NCI-H748 treated with DMSO at 0.1 percent for 48 hours (cell line): ENCODE measurements at regions not wholly inside any gene's neighbourhood (a gene's known extent, or its start where the extent isn't known, plus 50 kb on each side); places are given as distances from the start of the nearest gene placed in this dataset.

ENCODE experiments used
- DNase-seq: peaks from one replicate; lab custom pipeline; 2025; lab: John Stamatoyannopoulos, UW

DNA sequence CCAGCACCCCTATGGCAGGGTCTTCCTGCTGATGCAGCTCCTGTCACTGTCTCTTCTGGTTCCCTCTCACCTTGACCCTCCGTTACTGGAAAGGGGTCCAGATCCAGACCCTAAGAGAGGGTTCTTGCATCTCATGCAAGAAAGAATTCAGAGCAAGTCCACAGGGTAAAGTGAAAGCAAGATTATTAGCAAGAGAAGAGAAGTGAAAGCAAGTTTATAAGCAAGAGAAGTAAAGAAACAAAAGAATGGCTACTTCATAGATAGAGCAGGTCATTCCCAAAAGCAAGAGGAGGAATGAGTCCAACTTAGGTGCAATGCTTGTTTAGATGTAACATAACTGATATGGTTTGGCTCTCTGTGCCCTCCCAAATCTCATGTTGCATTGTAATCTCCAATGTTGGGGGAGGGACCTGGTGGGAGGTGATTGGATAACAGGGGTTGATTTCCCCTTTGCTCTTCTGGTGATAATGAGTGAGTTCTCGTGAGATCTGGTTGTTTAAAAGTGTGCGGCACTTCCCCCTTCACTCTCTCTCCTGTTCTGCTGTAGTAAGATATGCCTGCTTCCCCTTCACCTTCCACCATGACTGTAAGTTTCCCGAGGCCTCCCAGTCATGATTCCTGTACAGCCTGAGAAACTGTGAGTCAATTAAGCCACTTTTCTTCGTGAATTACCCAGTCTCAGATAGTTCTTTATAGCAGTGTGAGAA lies 183.3 kb downstream of the MED10 start:
- DNase-seq, result no peak

DNA sequence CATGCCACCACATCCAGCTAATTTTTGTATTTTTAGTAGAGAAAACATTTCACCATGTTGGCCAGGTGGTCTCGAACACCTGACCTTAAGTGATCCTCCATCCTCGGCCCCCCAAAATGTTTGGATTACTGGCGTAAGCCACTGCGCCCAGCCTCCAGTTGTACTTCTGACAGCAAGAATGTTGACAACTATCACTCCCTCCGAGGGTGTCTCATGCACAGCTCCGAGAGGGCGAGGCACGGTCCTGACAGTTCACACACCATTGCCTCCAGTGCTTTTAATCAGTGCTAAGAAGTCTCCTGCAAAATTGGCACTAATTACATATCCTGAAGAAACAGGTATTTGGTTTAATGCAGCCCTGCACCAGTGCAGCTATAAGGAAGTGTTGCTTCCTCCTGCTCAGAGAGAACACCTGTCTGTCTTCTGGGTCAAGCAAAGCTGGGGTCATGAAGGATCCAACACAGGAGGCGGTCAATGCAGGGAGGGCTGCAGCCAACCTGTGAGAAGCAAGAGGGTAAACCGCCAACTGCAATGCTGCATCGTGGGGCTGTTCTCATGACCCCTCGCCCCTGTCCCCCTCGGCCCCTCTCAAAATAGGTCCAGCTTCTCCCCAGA lies 184.0 kb downstream of the MED10 start:
- no peak for DNase-seq

DNA sequence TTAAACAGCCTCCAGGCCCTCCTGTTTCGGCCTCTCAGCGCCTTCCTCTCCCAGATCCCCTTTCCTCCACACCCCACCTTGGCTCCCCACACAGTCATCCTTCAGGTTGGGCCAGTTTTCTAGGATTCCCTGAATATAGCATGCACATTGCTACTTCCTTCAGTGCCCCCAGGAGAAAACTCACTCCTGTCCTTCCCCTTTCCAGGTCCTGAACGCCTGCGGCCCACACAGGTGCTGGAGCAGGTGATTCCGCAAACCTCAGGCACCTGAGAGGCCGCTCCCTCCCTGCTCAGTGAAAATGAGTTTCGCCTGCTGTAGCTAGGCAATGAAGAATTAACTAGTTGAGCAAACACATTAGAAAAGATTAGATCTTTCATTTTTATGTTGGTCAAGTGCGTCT lies 185.0 kb downstream of the MED10 start:
- peak; percentile 74 for DNase-seq

DNA sequence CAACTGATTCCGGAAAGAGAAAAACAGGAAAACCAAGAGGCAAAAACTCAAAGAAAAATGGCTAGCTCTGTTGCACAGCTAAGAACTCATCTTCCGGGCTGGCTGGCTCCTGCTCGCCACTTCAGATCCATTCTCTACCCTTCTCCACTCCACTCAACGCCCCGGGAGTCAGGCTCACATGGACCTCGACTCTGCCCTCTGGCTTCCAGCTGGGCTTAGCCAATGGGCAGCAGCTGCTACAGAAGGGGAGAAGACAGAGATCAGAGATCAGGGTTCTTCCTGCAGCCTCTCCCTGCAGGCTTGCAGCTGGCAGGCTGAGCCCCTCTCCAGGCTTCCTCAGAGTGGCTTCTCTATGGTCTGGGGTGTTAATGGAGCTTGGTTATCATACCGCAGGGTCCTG lies 187.5 kb downstream of the MED10 start:
- DNase-seq, result no peak

DNA sequence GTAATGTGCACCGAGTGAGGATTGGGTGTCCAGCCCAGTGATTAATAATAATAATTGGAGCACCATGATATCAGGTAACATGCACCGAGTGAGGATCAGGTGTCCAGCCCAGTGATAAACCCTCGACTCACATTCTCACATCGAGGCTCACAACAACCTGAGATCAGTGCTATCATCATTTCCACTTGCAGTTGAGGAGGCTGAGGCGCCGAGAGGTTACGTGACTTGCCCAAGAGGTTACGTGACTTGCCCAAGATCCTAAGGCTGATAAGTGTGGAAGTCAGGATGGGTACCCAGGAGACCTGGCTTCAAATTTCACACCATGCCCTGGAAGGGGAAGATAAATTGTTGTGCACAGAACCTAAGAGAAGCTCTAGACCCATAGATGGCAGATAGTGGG lies 189.4 kb downstream of the MED10 start:
- DNase-seq, result no peak

DNA sequence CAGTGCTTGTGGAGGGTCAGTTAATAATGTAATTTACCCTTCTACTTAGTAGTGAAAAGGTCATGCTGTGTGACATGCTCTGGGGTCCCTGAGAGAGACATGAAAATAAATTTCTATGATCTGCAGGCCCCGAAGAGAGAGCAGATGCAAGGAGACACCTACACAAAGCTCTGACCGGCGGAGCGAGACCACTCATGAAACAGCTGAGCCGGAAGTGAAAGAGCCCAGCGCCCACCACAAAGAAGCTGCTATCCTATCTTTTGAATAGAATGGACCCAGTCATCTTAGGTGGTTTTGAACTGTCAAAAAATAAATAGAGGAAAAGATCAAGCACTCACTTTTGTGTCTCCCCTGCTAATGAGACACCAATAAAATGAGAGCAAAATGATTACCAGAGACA lies 190.0 kb downstream of the MED10 start:
- DNase-seq, result no peak

DNA sequence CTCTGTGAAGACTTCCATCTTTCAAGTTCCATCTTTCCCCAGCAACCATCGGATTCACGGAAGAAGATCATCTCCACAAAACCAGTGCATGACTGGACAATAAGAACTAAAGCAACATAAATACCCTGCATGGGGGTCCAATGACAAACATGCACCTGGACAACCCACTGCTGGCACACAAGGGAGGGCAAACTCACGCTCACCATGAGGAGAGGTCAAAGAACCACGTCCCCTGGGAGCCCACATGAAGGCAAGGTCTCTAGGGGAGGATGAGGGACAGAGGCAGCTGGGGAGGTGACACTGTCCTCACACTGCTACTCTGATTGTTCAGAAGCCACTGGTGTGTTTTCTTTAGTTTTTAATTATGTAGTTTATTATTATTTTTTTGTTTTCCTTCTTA lies 190.8 kb downstream of the MED10 start:
- no peak for DNase-seq

DNA sequence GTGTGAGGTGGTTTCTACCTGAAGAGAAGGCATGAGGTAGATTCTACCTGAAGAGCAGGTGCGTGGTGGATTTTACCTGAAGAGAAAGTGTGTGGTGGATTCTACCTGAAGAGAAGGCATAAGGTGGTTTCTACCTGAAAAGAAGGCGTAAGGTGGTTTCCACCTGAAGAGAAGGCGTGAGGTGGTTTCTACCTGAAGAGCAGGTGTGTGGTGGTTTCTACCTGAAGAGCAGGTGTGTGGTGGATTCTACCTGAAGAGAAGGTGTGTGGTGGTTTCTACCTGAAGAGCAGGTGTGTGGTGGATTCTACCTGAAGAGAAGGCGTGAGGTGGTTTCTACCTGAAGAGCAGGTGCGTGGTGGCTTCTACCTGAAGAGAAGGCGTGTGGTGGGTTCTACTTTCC lies 192.8 kb downstream of the MED10 start:
- no peak for DNase-seq

DNA sequence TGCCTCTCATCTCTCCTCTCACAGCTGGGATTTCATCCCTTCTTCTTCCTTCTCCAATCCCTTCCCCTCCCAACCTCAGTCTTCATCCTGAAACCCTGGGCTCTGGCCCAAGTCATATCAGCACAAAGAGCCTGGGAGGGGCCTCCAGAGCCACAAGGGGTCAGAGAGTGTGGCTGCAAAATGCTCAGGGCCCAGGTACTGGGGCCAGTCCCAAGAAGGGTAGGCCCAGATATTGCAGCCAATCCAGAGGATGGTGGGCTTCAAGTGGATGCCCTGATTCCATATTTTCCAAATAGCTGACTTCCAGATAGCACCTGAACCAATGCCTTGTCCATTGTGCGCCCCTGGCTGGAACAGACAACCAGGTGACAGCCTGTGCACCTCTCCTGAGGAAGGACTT lies 193.9 kb downstream of the MED10 start:
- DNase-seq, result no peak

DNA sequence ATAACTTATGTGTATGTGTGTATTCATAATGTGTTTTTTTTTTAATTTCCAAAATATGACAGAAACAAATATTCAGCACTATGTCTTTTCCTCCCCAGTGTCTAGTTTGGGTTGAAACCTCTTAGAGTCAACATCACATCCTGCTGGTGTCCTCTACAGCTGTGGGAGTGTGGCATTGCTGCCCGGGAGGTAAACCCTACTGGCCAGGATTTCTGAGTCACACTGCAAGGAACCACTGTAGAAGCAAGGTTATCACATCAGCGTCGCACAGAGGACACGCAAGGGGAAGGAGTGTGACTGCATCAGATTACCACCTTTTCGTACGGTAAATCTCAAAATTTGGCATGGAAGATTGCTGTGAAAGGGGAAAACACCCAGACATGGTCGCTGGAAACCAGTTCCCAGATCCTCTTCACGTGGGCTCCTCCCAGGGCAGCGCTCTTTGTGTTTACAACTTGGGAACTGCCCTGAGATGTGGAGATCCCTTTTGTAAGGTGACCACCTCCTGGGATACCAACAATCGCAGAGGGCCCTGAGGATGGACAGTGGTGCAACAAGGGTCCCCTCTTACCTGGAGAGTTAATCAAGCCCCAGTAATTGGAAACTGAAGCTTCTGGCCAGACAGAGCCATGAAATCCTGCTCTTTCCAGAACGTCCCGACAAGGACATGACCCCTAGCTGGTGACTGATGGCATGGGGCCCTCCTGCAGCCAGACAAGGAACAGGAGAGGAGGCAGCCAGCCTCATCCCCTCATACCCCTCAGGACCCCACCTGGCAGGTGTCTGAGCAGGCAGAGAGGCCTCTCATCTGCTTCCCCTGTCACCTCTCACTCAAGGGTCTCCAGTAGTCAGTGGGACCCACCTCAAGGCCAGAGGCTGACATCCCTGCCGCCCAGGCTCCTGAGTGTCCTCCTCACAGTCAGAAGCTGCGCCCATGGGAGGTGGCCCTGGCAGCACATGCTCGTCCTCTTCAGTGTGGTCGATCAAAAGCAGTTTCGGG lies 194.7 kb downstream of the MED10 start:
- DNase-seq, result no peak

DNA sequence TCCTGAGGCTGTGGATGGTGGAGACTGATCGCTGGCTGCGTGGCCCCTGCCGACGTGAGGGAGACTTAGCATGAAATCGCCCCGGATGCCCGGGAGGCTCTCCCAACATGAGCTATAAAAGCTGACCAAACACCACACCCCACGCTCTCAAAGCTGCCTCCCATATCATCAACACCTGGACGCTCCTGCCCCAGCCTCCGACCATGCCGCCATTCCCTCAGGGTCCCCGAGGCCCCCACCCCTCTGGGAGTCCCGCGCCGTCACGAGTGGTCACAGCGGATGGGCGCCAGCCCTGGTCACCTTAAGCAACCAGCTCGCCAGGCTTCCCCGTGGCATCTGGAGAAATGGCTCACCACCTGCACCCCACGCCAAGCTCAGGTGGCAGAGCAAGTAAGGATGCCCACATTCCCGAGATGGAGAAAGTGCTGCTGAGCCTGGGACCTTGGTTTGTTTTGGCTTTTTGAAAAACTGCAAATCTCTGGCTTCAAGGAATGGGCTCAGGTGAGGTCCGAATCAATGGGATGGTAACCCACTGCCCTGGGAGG lies 196.0 kb downstream of the MED10 start:
- DNase-seq, result no peak

DNA sequence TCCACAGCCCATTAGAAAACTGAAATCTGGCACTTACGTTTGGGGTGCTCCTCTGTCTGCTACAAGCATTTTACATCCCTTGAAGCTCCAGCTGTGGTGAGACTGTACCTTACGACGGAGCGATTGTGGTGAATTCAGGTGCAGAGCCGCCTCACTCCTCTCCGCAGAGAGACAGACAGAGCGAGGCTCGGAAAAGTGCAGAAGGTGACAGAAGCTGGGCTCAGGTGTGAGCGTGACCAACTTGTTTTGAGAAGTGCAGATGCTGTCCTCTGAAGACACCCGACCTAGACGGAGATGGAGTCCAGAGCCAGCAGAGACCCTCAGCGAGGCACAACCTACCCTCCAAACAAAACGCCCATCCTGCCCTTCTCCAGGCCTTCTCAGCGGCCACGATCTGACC lies 196.5 kb downstream of the MED10 start:
- no peak for DNase-seq

DNA sequence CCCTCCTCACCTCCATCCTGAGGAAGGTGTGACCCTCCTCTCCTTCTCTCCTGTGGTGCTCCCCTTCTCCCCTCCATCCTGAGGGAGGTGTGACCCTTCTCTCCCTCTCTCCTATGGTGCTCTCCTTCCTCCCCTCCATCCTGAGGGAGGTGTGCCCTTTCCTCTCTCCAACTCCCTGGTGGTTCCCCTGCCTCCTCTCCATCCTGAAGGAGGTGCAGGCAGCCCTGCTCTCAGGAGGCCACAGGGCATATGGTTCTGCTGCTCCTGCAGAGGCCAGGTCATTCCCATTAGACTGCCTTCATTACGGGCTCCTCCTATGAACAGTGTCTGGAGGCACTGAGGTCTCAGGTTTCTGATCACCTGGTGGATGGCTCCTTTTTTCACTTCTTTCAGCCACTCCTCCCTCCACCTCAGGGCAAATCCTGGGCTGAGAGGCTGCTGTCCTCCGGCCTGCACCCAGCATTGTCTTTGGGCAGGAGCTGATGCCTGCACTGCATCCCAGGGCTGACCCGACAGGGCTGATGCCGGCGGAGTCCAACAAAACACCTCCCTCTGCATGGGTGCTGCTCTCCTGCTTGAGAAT lies 197.1 kb downstream of the MED10 start:
- DNase-seq, result peak; percentile 37

DNA sequence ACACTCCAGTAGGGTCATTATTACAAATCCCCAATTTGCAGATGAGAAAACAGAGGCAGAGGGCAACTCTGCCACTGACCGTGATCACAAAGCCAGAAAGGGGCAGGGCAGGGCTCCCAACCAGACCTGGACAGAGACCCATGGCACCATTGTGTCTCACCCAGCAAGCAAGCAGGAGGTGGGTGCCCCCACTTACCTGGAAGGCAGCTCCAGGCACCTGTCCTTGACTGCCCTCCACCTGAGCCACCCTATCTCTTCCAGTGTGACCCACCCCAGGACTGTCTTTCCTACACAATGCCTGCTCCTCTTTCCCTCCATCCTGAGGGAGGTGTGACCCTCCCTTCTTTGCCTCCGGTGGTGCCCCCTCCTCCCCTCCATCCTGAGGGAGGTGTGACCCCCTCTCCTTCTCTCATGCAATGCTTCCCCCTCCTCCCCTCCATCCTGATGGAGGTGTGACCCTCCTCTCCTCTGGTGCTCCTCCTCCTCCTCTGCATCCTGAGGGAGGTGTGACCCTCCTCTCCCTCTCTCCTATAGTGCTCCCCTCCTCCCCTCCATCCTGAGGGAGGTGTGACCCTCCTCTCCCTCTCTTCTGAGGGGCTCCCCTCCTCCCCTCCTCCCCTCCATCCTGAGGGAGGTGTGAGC lies 198.0 kb downstream of the MED10 start:
- DNase-seq, result no peak

DNA sequence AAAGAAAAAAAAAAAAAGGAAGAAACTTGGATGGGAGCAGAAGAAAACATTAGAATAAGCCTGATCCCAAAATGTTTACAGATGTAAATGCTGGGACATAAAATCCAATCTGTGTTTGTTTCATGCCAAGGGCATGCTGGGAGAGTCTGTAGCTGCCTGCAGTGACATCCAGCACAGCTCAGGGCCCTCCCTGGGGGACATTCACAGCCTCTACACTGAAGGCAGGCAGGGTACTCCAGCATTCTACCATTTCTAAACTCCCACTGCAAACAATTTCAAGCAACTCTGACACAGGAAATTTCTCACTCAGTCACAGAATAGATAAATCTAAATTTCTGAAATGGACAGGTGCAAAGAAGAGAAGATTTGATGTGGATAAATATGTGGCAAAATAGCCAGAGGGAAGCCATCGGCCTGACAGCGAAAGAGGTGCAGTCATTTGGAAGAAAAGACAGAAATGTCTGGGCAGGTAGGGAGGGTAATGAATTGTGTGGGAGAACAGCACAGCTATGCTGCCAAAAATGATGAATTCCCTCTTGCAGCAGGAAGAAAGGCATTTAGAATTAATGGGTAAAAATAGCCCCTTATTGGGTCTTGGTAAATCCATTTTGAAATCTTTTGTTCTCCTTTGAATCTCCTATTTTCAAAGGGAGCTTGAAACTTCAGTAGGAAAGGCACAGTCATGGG lies 199.4 kb downstream of the MED10 start:
- no peak for DNase-seq

DNA sequence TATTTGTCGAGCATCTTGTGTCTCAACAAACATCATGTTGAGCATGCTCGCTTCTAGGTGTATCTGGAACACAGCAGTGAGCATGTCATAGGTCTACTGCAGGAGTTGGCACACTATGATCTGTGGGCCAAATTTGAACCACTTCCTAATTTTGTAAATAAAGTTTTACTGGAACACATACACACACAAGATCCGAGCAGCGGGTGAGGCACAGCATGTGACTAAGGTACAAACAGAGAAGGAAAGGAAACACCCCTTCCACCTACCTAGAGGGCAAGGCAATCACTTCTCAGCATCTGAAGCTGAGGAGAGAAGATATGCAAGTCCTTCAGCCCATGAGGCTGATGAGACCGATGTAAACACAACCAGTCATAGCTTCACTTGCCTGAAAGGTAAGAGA lies 200.4 kb downstream of the MED10 start:
- DNase-seq, result no peak

DNA sequence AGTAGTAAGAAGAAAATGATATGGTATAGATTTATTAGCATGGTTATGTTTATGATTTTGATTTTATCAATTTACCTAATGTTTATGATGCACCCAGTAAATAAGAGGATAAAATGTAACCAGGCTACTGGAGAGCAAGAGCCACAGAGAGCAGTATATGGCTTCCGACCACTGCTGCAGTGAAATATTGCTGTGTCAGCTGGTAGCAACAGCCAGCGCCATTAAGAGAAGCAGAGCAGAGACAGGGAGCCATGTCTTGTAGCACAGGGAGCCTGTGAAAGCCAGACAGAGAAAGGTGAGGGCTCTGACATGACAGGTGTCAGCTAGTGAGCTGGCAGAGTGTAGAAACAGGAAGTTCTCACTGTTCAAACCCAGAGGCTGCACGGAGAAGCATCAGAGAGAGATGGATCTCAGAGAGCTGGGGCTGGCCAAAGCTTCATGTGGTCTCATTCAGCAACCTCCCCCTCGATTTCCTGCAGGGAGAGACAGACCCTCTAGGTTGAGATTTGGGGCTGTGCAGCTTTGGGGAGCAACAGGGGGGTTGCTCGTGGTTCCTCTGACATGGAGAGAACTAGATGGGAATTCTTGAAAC lies 202.1 kb downstream of the MED10 start:
- no peak for DNase-seq

DNA sequence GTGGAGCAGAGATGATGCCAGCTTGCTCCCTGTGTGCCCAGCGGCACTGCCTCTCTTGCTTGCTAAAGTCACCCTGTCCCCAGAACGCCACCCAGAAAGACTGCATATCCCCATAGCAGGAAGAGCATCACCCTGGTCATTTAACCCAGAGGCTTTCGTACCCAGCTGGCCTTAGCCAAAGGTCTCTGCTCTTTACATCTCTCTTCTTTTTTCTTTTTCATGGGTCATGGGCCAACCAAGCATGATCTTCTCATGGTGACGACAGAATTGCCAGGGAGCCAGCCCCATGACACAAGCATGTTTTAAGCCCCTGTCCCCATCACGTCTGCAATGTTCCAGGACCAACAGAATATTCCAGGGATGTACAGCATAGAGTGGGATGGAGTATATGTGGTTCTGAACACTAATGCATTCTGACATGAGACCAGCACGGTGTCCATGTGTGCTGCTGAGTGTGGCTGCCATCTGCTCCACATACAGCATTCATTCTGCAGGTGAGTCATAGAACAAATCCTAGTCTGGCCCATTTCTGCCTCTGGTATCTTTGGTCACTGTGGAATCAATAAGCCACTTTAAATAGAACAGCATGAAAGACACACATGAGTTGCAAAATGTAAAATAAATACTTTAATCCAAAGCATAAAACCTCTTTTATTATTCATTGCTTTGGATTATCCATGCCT lies 203.0 kb downstream of the MED10 start:
- no peak for DNase-seq

DNA sequence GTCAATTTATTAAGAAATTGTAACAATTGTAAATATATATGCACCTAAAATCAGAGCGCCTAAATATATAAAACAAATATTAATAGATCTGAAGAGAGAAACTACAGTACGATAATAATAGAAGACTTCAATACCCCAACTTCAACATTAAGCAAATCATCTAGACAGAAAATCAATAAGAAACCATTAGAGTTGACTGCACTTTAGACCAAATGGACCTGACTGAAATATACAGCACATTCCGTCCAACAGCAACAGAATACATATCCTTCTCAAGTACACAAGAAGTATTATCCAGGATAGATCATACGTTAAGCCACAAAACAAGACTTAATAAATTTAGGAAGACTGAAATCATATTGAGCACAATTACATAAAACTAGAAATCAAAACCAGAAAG lies 208.7 kb downstream of the MED10 start:
- no peak for DNase-seq
